ENCODE measurements at regions not wholly inside any gene's neighbourhood (a gene's known extent, or its start where the extent isn't known, plus 50 kb on each side); places are given as distances from the start of the nearest gene placed in this dataset.

GRCh38 chr4:26176598-26177149 lies 144.1 kb upstream of the RBPJ start:
- DNase-seq (ENCODE audit: low read depth, low spot score): no peak
- in situ Hi-C loops (cut with HindIII; ENCODE audit: low pct_unique_long_range_greater_than_20kb, low sequenced_read_pairs): no loop called here

GRCh38 chr4:26178854-26179253 lies 142.0 kb upstream of the RBPJ start:
- Histone ChIP-seq H3K4me1 (ENCODE audit: control insufficient read depth, insufficient read depth, low read length) (no peaks in the 10 kb centered on the region), H3K36me3 (ENCODE audit: control insufficient read depth, insufficient read depth, low read length) (no peaks in the 10 kb centered on the region), H3K27ac (ENCODE audit: low read length) (no peak overlapping the region), H3K9me3 (ENCODE audit: control insufficient read depth, insufficient read depth, low read depth, low read length) (no peaks in the 10 kb centered on the region), H3K4me3 (ENCODE audit: low read depth in 2 of 2, low read length in 2 of 2) (no peak overlapping the region), H3K27me3 (ENCODE audit: control insufficient read depth, insufficient read depth, low read length) (no peaks in the 10 kb centered on the region)
- ChIA-PET CTCF (no interaction called here), POLR2A (no interaction called here)
- in situ Hi-C loops (cut with HindIII; ENCODE audit: low pct_unique_long_range_greater_than_20kb, low sequenced_read_pairs) (no loop called here), intact Hi-C loops (cut with micrococcal nuclease; ENCODE audit: unreplicated experiment) (no loop called here)
- no peak for ATAC-seq
- no TSS peak for BruUV-seq (replicated peaks)
- no peak for DNase-seq (ENCODE audit: low read depth, low spot score)
- no peak for TF ChIP-seq CTCF (IDR thresholded peaks at IDR 0.05)
- TF ChIP-seq SIN3A (IDR thresholded peaks at IDR 0.05; ENCODE audit: borderline replicate concordance, insufficient read depth, low read depth, low read length): no peak
- no peak for TF ChIP-seq POLR2AphosphoS5 (IDR thresholded peaks at IDR 0.05; ENCODE audit: low read depth, low read length)
- no peak for TF ChIP-seq REST (IDR thresholded peaks at IDR 0.05; ENCODE audit: insufficient read depth in 1 of 2, low read depth in 2 of 2, low read length in 1 of 2)
- no peak for TF ChIP-seq TCF7L2 (IDR thresholded peaks at IDR 0.05; ENCODE audit: low read depth, low read length)

More at GRCh38 chr4:26176598-26177149, 144.1 kb upstream of the RBPJ start:
- H3K27me3 ChIP-seq (ENCODE audit: control insufficient read depth, insufficient read depth, low read length): no peaks in the 10 kb centered on the region
- TF ChIP-seq TCF7L2 (IDR thresholded peaks at IDR 0.05; ENCODE audit: low read depth, low read length): no peak
- TF ChIP-seq SIN3A (IDR thresholded peaks at IDR 0.05; ENCODE audit: borderline replicate concordance, insufficient read depth, low read depth, low read length): no peak
- TF ChIP-seq REST (IDR thresholded peaks at IDR 0.05; ENCODE audit: insufficient read depth in 1 of 2, low read depth in 2 of 2, low read length in 1 of 2): no peak
- ATAC-seq: no peak
- no peaks in the 10 kb centered on the region for H3K4me1 ChIP-seq (ENCODE audit: control insufficient read depth, insufficient read depth, low read length)
- H3K4me3 ChIP-seq (ENCODE audit: low read depth in 2 of 2, low read length in 2 of 2): no peak overlapping the region
- intact Hi-C loops (cut with micrococcal nuclease; ENCODE audit: unreplicated experiment): no loop called here
- H3K36me3 ChIP-seq (ENCODE audit: control insufficient read depth, insufficient read depth, low read length): no peaks in the 10 kb centered on the region
- ChIA-PET POLR2A (no interaction called here), CTCF (no interaction called here)
- no TSS peak for BruUV-seq (replicated peaks)
- H3K9me3 ChIP-seq (ENCODE audit: control insufficient read depth, insufficient read depth, low read depth, low read length): no peaks in the 10 kb centered on the region
- no peak overlapping the region for H3K27ac ChIP-seq (ENCODE audit: low read length)

Measured in Panc1 (cell line).